ENCODE measurements at regions not wholly inside any gene's neighbourhood (a gene's known extent, or its start where the extent isn't known, plus 50 kb on each side); places are given as distances from the start of the nearest gene placed in this dataset.

GRCh38 chr2:23118313-23118712 lies 266.7 kb upstream of the KLHL29 start:
- TF ChIP-seq CTCF (IDR thresholded peaks at IDR 0.05 in 2 of 3, conservative IDR thresholded peaks at IDR 0.05 in 1 of 3; ENCODE audit: borderline replicate concordance in 1 of 3, insufficient read depth in 1 of 3, low read depth in 2 of 3, low read length in 2 of 3) = no peak
- no peak for TF ChIP-seq EZH2phosphoT487 (IDR thresholded peaks at IDR 0.05; ENCODE audit: borderline replicate concordance)
- no peak for TF ChIP-seq SP1 (IDR thresholded peaks at IDR 0.05; ENCODE audit: low read depth)
- no peak for TF ChIP-seq POLR2AphosphoS5 (IDR thresholded peaks at IDR 0.05; ENCODE audit: low read depth, low read length)
- TF ChIP-seq SIN3A (IDR thresholded peaks at IDR 0.05; ENCODE audit: low read depth) = no peak
- no peak for TF ChIP-seq POLR2A (IDR thresholded peaks at IDR 0.05; ENCODE audit: borderline replicate concordance, extremely low read depth, insufficient read depth, insufficient read length)
- TF ChIP-seq EGR1 (IDR thresholded peaks at IDR 0.05; ENCODE audit: low read depth) = no peak
- no peak for TF ChIP-seq ELF1 (IDR thresholded peaks at IDR 0.05; ENCODE audit: borderline replicate concordance, low read depth)
- no peak for TF ChIP-seq ATF3 (IDR thresholded peaks at IDR 0.05)
- TF ChIP-seq EZH2 (IDR thresholded peaks at IDR 0.05) = no peak
- TF ChIP-seq, protein P1, sequence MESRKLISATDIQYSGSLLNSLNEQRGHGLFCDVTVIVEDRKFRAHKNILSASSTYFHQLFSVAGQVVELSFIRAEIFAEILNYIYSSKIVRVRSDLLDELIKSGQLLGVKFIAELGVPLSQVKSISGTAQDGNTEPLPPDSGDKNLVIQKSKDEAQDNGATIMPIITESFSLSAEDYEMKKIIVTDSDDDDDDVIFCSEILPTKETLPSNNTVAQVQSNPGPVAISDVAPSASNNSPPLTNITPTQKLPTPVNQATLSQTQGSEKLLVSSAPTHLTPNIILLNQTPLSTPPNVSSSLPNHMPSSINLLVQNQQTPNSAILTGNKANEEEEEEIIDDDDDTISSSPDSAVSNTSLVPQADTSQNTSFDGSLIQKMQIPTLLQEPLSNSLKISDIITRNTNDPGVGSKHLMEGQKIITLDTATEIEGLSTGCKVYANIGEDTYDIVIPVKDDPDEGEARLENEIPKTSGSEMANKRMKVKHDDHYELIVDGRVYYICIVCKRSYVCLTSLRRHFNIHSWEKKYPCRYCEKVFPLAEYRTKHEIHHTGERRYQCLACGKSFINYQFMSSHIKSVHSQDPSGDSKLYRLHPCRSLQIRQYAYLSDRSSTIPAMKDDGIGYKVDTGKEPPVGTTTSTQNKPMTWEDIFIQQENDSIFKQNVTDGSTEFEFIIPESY (IDR thresholded peaks at IDR 0.05; ENCODE audit: extremely low read depth, insufficient replicate concordance, low read length) = no peak
- TF ChIP-seq FOSL1 (IDR thresholded peaks at IDR 0.05; ENCODE audit: low read depth) = no peak
- TF ChIP-seq ZNF274 (IDR thresholded peaks at IDR 0.05; ENCODE audit: low read depth, low read length) = no peak
